ENCODE measurements at regions not wholly inside any gene's neighbourhood (a gene's known extent, or its start where the extent isn't known, plus 50 kb on each side); places are given as distances from the start of the nearest gene placed in this dataset.

- no peak for TF ChIP-seq CTCF (conservative IDR thresholded peaks at IDR 0.05; ENCODE audit: low read depth, low read length)
- TF ChIP-seq EZH2phosphoT487 (IDR thresholded peaks at IDR 0.05; ENCODE audit: borderline replicate concordance, low read length), result no peak
- TF ChIP-seq EZH2 (IDR thresholded peaks at IDR 0.05; ENCODE audit: low read length, unreplicated experiment), result no peak
Observed at GRCh38 chr1:55623311-55623710, 408.1 kb upstream of the USP24 start.
